ENCODE measurements at regions not wholly inside any gene's neighbourhood (a gene's known extent, or its start where the extent isn't known, plus 50 kb on each side); places are given as distances from the start of the nearest gene placed in this dataset.

DNA sequence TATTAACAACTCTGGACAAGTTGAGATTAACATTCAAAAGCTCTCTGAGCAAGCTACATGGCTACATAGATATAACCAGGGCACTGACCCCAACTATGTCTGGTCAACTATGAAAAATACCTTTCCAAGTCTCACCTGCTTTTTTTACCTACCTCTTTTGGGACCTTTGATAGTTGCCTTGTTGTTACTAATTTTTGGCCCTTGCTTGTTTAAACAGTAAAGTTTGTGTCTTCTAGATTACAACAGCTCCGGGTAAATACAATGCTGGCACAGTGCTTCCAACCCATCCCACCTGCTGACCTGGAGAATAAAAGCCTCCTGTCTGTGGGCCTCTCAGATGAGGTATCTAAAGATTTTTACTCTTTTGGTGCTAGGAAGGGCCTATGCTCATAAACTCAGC is 1036.6 kb downstream of the NAALADL2 start:
- Histone ChIP-seq H3K27ac (ENCODE audit: extremely low read length, insufficient read depth, low read length) (no peak overlapping the region), H3K79me2 (ENCODE audit: insufficient read depth, low read length) (no peaks in the 10 kb centered on the region), H3K36me3 (replicated peaks in 1 of 2; ENCODE audit: control insufficient read depth in 1 of 2, insufficient read depth in 2 of 2, low read length in 2 of 2) (no peaks in the 10 kb centered on the region), H3K4me2 (ENCODE audit: low read depth, low read length) (no peak overlapping the region), H2AFZ (ENCODE audit: low read length) (no peak overlapping the region), H3K27me3 (ENCODE audit: control insufficient read depth in 1 of 2, insufficient read depth in 2 of 2, low read length in 2 of 2) (no peaks in the 10 kb centered on the region), H3K4me3 (replicated peaks in 1 of 3; ENCODE audit: insufficient read depth in 1 of 3, low read depth in 2 of 3, low read length in 3 of 3) (no peak overlapping the region), H3K4me1 (ENCODE audit: insufficient read depth, low read length) (no peaks in the 10 kb centered on the region), H3K9me3 (ENCODE audit: low read length) (peaks cover 80% of the 10 kb centered on the region), H3K9ac (ENCODE audit: insufficient read depth, low read depth, low read length) (no peak overlapping the region), H4K20me1 (ENCODE audit: insufficient read depth, low read length) (no peaks in the 10 kb centered on the region)
- CTCF ChIA-PET (ENCODE audit: low intra/inter-chr PET ratio, low total read pairs) = no interaction called here
- DNase-seq (ENCODE audit: low spot score) = no peak
- FAIRE-seq = no peak
- POLR2A ChIA-PET = no interaction called here
- 0% methylated on average over 1 of the region's 1 CpG for WGBS (ENCODE audit: low lambda C conversion rate)
- no TSS peak for BruUV-seq (replicated peaks)
- intact Hi-C loops (cut with micrococcal nuclease; ENCODE audit: unreplicated experiment) (no loop called here), in situ Hi-C loops (cut with HindIII; ENCODE audit: extremely low pct_ligation_motif_present, low pct_unique_long_range_greater_than_20kb) (no loop called here)
- no peak for TF ChIP-seq KDM1A (CRISPR knock-in tag; IDR thresholded peaks at IDR 0.05)
- no peak for TF ChIP-seq SUZ12 (IDR thresholded peaks at IDR 0.05; ENCODE audit: low read depth, low read length)
- TF ChIP-seq ZNF850 (CRISPR knock-in tag; conservative IDR thresholded peaks at IDR 0.05) = no peak
- no peak for TF ChIP-seq ATAD3A (CRISPR knock-in tag; IDR thresholded peaks at IDR 0.05)
- no peak for TF ChIP-seq GZF1 (CRISPR knock-in tag; IDR thresholded peaks at IDR 0.05)
- TF ChIP-seq, protein P1, sequence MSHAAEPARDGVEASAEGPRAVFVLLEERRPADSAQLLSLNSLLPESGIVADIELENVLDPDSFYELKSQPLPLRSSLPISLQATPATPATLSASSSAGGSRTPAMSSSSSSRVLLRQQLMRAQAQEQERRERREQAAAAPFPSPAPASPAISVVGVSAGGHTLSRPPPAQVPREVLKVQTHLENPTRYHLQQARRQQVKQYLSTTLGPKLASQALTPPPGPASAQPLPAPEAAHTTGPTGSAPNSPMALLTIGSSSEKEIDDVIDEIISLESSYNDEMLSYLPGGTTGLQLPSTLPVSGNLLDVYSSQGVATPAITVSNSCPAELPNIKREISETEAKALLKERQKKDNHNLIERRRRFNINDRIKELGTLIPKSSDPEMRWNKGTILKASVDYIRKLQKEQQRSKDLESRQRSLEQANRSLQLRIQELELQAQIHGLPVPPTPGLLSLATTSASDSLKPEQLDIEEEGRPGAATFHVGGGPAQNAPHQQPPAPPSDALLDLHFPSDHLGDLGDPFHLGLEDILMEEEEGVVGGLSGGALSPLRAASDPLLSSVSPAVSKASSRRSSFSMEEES (CRISPR knock-in tag; IDR thresholded peaks at IDR 0.05) = no peak
- no peak for ATAC-seq

DNA sequence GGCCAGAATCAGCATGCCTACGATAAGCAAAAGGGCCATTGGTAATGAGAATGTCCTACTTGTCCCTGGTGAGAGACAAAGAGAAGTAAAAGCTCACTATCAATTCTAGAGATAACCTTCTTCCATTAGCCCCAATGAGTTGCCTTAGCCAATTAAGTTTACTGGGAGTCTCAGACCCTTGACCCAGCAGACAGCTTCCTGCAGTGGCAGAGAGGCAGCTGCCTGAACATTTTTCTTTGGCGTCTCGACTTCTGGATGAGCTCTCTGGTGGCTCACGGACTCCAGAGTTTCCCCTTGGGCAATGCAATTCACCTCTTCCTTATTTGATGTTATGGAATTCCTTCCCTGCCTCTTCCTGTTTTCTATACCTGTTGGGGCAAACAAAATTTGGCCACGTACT is 1034.4 kb downstream of the NAALADL2 start:
- Histone ChIP-seq H3K27me3 (ENCODE audit: control insufficient read depth in 1 of 2, insufficient read depth in 2 of 2, low read length in 2 of 2) (no peaks in the 10 kb centered on the region), H3K4me3 (replicated peaks in 1 of 3; ENCODE audit: insufficient read depth in 1 of 3, low read depth in 2 of 3, low read length in 3 of 3) (no peak overlapping the region), H3K79me2 (ENCODE audit: insufficient read depth, low read length) (no peaks in the 10 kb centered on the region), H4K20me1 (ENCODE audit: insufficient read depth, low read length) (no peaks in the 10 kb centered on the region), H3K27ac (ENCODE audit: extremely low read length, insufficient read depth, low read length) (no peak overlapping the region), H2AFZ (ENCODE audit: low read length) (no peak overlapping the region), H3K4me2 (ENCODE audit: low read depth, low read length) (no peak overlapping the region), H3K4me1 (ENCODE audit: insufficient read depth, low read length) (no peaks in the 10 kb centered on the region), H3K36me3 (replicated peaks in 1 of 2; ENCODE audit: control insufficient read depth in 1 of 2, insufficient read depth in 2 of 2, low read length in 2 of 2) (no peaks in the 10 kb centered on the region), H3K9me3 (ENCODE audit: low read length) (peaks cover 66% of the 10 kb centered on the region), H3K9ac (ENCODE audit: insufficient read depth, low read depth, low read length) (no peak overlapping the region)
- ChIA-PET POLR2A (no interaction called here), CTCF (ENCODE audit: low intra/inter-chr PET ratio, low total read pairs) (no interaction called here)
- intact Hi-C loops (cut with micrococcal nuclease; ENCODE audit: unreplicated experiment) (no loop called here), in situ Hi-C loops (cut with HindIII; ENCODE audit: extremely low pct_ligation_motif_present, low pct_unique_long_range_greater_than_20kb) (no loop called here)
- ATAC-seq (no peak), DNase-seq (ENCODE audit: low spot score) (no peak), FAIRE-seq (no peak)
- 0% methylated on average over 5 of the region's 5 CpGs for WGBS (ENCODE audit: low lambda C conversion rate)
- no TSS peak for BruUV-seq (replicated peaks)
- TF ChIP-seq ZNF878 (CRISPR knock-in tag; IDR thresholded peaks at IDR 0.05) (no peak), HNRNPH1 (optimal IDR thresholded peaks at IDR 0.05; ENCODE audit: low read depth, low read length) (no peak), RAD51 (IDR thresholded peaks at IDR 0.05; ENCODE audit: borderline replicate concordance) (no peak), DNMT1 (CRISPR knock-in tag; IDR thresholded peaks at IDR 0.05) (no peak), ZNF260 (CRISPR knock-in tag; IDR thresholded peaks at IDR 0.05; ENCODE audit: borderline replicate concordance, low read depth) (no peak), KLF11 (CRISPR knock-in tag; IDR thresholded peaks at IDR 0.05) (no peak), GATAD2A (CRISPR knock-in tag; IDR thresholded peaks at IDR 0.05) (no peak), DPF2 (CRISPR knock-in tag; IDR thresholded peaks at IDR 0.05; ENCODE audit: borderline replicate concordance, low read depth) (no peak), FOXA3 (CRISPR knock-in tag; IDR thresholded peaks at IDR 0.05) (no peak), FLYWCH1 (CRISPR knock-in tag; IDR thresholded peaks at IDR 0.05) (no peak)
- TF ChIP-seq, protein P2, sequence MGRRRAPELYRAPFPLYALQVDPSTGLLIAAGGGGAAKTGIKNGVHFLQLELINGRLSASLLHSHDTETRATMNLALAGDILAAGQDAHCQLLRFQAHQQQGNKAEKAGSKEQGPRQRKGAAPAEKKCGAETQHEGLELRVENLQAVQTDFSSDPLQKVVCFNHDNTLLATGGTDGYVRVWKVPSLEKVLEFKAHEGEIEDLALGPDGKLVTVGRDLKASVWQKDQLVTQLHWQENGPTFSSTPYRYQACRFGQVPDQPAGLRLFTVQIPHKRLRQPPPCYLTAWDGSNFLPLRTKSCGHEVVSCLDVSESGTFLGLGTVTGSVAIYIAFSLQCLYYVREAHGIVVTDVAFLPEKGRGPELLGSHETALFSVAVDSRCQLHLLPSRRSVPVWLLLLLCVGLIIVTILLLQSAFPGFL (CRISPR knock-in tag; IDR thresholded peaks at IDR 0.05) = no peak
